K562 (cell line): ENCODE measurements at regions not wholly inside any gene's neighbourhood (a gene's known extent, or its start where the extent isn't known, plus 50 kb on each side); places are given as distances from the start of the nearest gene placed in this dataset.

Source experiments
- ATAC-seq: fragments of 200-7000 bp; cut with Tn5 transposase; 3 replicates; pipeline ENCODE4 v1.9.1; 2020; ENCODE audit warnings: moderate library complexity
- BruUV-seq: library from RNA; stranded (reverse); fragments of 400-500 nt; replicated peaks from 2 replicates; lab custom pipeline; 2021; lab: Mats Ljungman, UMichigan
- CTCF ChIA-PET: fragments of 300-600 bp; formaldehyde crosslinking; extraction: SDS; loops from one replicate; lab custom pipeline; 2021; ENCODE audit warnings: low intra/inter-chr PET ratio; lab: Yijun Ruan, JAX
- POLR2A ChIA-PET: fragments of 300-600, 350-650 bp; sonication (Branson Sonifier 250); formaldehyde crosslinking; extraction: SDS; loops from one replicate; lab custom pipeline; 2021; ENCODE audit warnings: antibody characterized with exemption, inconsistent platforms; lab: Yijun Ruan, JAX
- DNase-seq, 4 experiments: peaks; one replicate each; pipeline versions ENCODE4 v3.0.0 to v3.0.0-alpha.2; 2011 to 2018; ENCODE audit warnings: low spot score in 3 of 4, mixed read lengths in 3 of 4; ENCODE audit errors: extremely low read depth in 1 of 4
- FAIRE-seq: peaks from 2 replicates; lab custom pipeline; 2011; peaks lifted over from hg19 to GRCh38; lab: Jason Lieb, UNC
- H2AFZ ChIP-seq: 2 replicates; pipeline ENCODE4 v1.6.0; 2011; ENCODE audit warnings: low read depth, low read length, control low read depth, inconsistent platforms
- H3K27ac ChIP-seq: fragments of 200-600 bp; 3 replicates; pipeline ENCODE4 v1.8.0; 2011; ENCODE audit warnings: low read depth, mild to moderate bottlenecking, control low read depth, inconsistent platforms, low read length, moderate library complexity, mixed read lengths; ENCODE audit errors: extremely low read depth
- H3K27me3 ChIP-seq, 2 experiments: fragments of 300-600 bp in 1 of 2; 2 replicates in 1 of 2; 3 replicates in 1 of 2; pipeline versions ENCODE4 v1.6.0 to v1.8.0; 2011; ENCODE audit warnings: inconsistent platforms in 2 of 2, low read length in 2 of 2, mild to moderate bottlenecking in 1 of 2, mixed read lengths in 1 of 2, moderate library complexity in 1 of 2; ENCODE audit not compliant: control insufficient read depth in 2 of 2, insufficient read depth in 2 of 2
- H3K36me3 ChIP-seq: fragments of 300-600 bp; 3 replicates; pipeline ENCODE4 v1.8.0; 2011; ENCODE audit warnings: mild to moderate bottlenecking, low read length, inconsistent platforms; ENCODE audit not compliant: control insufficient read depth, insufficient read depth
- H3K4me1 ChIP-seq, 2 experiments: fragments of 200-600 bp in 1 of 2; replicated peaks in 1 of 2; 2 replicates in 1 of 2; 3 replicates in 1 of 2; pipeline versions ENCODE4 v1.5.1 to v1.8.0; 2011; ENCODE audit warnings: inconsistent platforms in 2 of 2, low read length in 2 of 2, mild to moderate bottlenecking in 1 of 2, mixed read lengths in 1 of 2, moderate library complexity in 1 of 2; ENCODE audit not compliant: control insufficient read depth in 2 of 2, insufficient read depth in 2 of 2
- H3K4me2 ChIP-seq: 2 replicates; pipeline ENCODE4 v1.6.1; 2011; ENCODE audit warnings: low read length, control low read depth, inconsistent platforms, mixed read lengths; ENCODE audit not compliant: insufficient read depth
- H3K4me3 ChIP-seq: fragments of 200-600 bp; sonication (generic), shearing (Covaris generic); 2 replicates; pipeline ENCODE4 v1.5.1; 2016; ENCODE audit warnings: control low read depth, inconsistent platforms
- H3K79me2 ChIP-seq: fragments of 200-600 bp; 3 replicates; pipeline ENCODE4 v1.8.0; 2011; ENCODE audit warnings: low read length, inconsistent platforms; ENCODE audit not compliant: control insufficient read depth, insufficient read depth
- H3K9ac ChIP-seq, 2 experiments: 2 replicates each; pipeline versions ENCODE4 v1.6.0 to v1.6.1; 2011; ENCODE audit warnings: low read depth in 2 of 2, low read length in 2 of 2, control low read depth in 1 of 2, inconsistent platforms in 1 of 2, mild to moderate bottlenecking in 1 of 2, mixed read lengths in 1 of 2; ENCODE audit not compliant: insufficient read depth in 1 of 2
- H3K9me1 ChIP-seq: one replicate; pipeline ENCODE4 v1.6.0; 2011; ENCODE audit warnings: inconsistent platforms, mild to moderate bottlenecking, low read length, moderate library complexity; ENCODE audit not compliant: control insufficient read depth, insufficient read depth
- H3K9me3 ChIP-seq: replicated peaks from 2 replicates; pipeline ENCODE4 v1.5.1; 2011; ENCODE audit warnings: low read depth, low read length, inconsistent platforms; ENCODE audit not compliant: control insufficient read depth, insufficient read depth
- H4K20me1 ChIP-seq: replicated peaks from 2 replicates; pipeline ENCODE4 v1.6.1; 2011; ENCODE audit warnings: low read length, inconsistent platforms, mixed read lengths; ENCODE audit not compliant: control insufficient read depth, insufficient read depth
- C11orf30 ChIP-seq: fragments of 450-650 bp; IDR thresholded peaks from 2 replicates; pipeline ENCODE4 v1.6.1; 2016; ENCODE audit warnings: low read depth, mild to moderate bottlenecking
- CLOCK ChIP-seq: fragments of 250-450 bp; sonication (Bioruptor Pico); IDR thresholded peaks from 2 replicates; pipeline ENCODE4 v1.4.0; 2020; ENCODE audit warnings: mild to moderate bottlenecking, moderate library complexity, borderline replicate concordance
- CREB5 ChIP-seq: fragments of 250-450 bp; sonication (Bioruptor Pico); IDR thresholded peaks from 2 replicates; pipeline ENCODE4 v1.5.0; 2020; ENCODE audit warnings: mild to moderate bottlenecking
- HDGF ChIP-seq: fragments of 450-650 bp; IDR thresholded peaks from 2 replicates; pipeline ENCODE4 v1.6.1; 2016
- HEY1 ChIP-seq: fragments of 250-450 bp; sonication (Bioruptor Pico); IDR thresholded peaks from 2 replicates; pipeline ENCODE4 v1.5.0; 2020; ENCODE audit warnings: mild to moderate bottlenecking, moderate library complexity, borderline replicate concordance
- KLF6 ChIP-seq: fragments of 250-450 bp; sonication (Bioruptor Pico); IDR thresholded peaks from 2 replicates; pipeline ENCODE4 v1.4.0; 2020; ENCODE audit warnings: mild to moderate bottlenecking, moderate library complexity, borderline replicate concordance
- MAZ ChIP-seq, 2 experiments: fragments of 450-650 bp in 1 of 2; sonication (generic) in 1 of 2; formaldehyde crosslinking; IDR thresholded peaks in 1 of 2; conservative IDR thresholded peaks in 1 of 2; 2 replicates each; pipeline versions ENCODE4 v1.4.0 to v1.5.0; 2020; ENCODE audit warnings: mild to moderate bottlenecking in 1 of 2, missing genetic modification reagents in 1 of 2
- MED1 ChIP-seq: sonication (generic); formaldehyde crosslinking; IDR thresholded peaks from 2 replicates; pipeline ENCODE4 v1.8.1; 2023; ENCODE audit warnings: missing genetic modification reagents, borderline replicate concordance
- NFE2 ChIP-seq: IDR thresholded peaks from 2 replicates; pipeline ENCODE4 v1.6.1; 2014; ENCODE audit warnings: antibody characterized with exemption, low read depth
- PCBP1 ChIP-seq: fragments of 200-400 bp; formaldehyde crosslinking; IDR thresholded peaks from 2 replicates; pipeline ENCODE4 v1.6.1; 2018; ENCODE audit warnings: mild to moderate bottlenecking, low read depth, low read length; ENCODE audit not compliant: poor library complexity, severe bottlenecking
- POU5F1 ChIP-seq: fragments of 150-350 bp; IDR thresholded peaks from 2 replicates; pipeline ENCODE4 v1.6.1; 2014; ENCODE audit warnings: borderline replicate concordance, low read length, low read depth, mild to moderate bottlenecking; ENCODE audit not compliant: partially characterized antibody
- XRCC5 ChIP-seq: fragments of 200-400 bp; formaldehyde crosslinking; IDR thresholded peaks from 2 replicates; pipeline ENCODE4 v1.6.1; 2017; ENCODE audit warnings: low read depth, mild to moderate bottlenecking, low read length
- ZNF253 ChIP-seq: fragments of 250-450 bp; sonication (Bioruptor Pico); conservative IDR thresholded peaks from 2 replicates; pipeline ENCODE4 v1.6.1; 2021; ENCODE audit warnings: mild to moderate bottlenecking
- ZNF280A ChIP-seq: fragments of 450-650 bp; IDR thresholded peaks from 2 replicates; pipeline ENCODE4 v1.6.1; 2018; ENCODE audit warnings: mild to moderate bottlenecking, low read depth; ENCODE audit not compliant: partially characterized antibody
- ZNF764 ChIP-seq: fragments of 250-450 bp; sonication (Bioruptor Pico); IDR thresholded peaks from 2 replicates; pipeline ENCODE4 v1.4.0; 2020; ENCODE audit warnings: low read depth, mild to moderate bottlenecking, moderate library complexity
- WGBS: fragments of 100-300 bp; shearing (Covaris generic); methylation state at CpG from one replicate; pipeline ENCODE4 v1.1.6; 2016; ENCODE audit warnings: low coverage, mixed read lengths; ENCODE audit not compliant: insufficient coverage; ENCODE audit errors: missing lambda C conversion rate; 5-methylcytosine and 5-hydroxymethylcytosine counted together
- in situ Hi-C: fragments of 300-500 bp; cut with MboI; formaldehyde crosslinking; loops from 4 replicates; pipeline ENCODE4 v1.15.0; 2018; ENCODE audit warnings: inconsistent platforms, mixed read lengths
- intact Hi-C: fragments of 100-400 bp; cut with micrococcal nuclease; formaldehyde crosslinking; loops from 2 replicates; pipeline ENCODE4 v1.14.2; 2022

DNA sequence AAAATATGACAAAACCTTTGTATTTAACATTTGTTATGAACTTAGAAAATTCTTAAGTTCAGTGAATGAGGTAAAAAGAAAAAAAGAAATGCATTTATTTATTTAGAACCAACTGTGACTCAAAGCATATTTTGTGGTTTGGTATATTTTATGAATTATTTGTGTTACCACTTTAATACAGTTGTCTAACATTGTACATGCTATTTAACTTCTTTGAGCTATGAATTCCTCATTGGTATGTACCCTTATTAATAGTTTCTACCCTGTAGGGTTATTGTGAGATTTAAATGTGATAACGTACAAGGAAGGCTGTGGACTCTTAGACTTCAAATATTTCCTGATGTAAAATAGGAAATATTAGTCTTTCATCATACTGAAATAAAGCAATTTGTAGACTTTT, 162.6 kb downstream of the MMUT start:
- FAIRE-seq (no peak), DNase-seq (no peak), ATAC-seq (no peak)
- no peak overlapping the region for H3K9ac ChIP-seq
- WGBS, result 0% methylated on average over 1 of the region's 1 CpG
- no peaks in the 10 kb centered on the region for H4K20me1 ChIP-seq
- H3K4me3 ChIP-seq, result no peak overlapping the region
- no peak overlapping the region for H3K4me2 ChIP-seq
- BruUV-seq, result no TSS peak
- in situ Hi-C loops (no loop called here), intact Hi-C loops (no loop called here)
- no peaks in the 10 kb centered on the region for H3K79me2 ChIP-seq
- no peaks in the 10 kb centered on the region for H3K9me3 ChIP-seq
- ChIA-PET POLR2A (no interaction called here), CTCF (no interaction called here)
- no peaks in the 10 kb centered on the region for H3K4me1 ChIP-seq
- H3K9me1 ChIP-seq, result no peaks in the 10 kb centered on the region
- H3K36me3 ChIP-seq, result no peaks in the 10 kb centered on the region
- no peak overlapping the region for H2AFZ ChIP-seq
- no peak overlapping the region for H3K27ac ChIP-seq
- no peaks in the 10 kb centered on the region for H3K27me3 ChIP-seq
- TF ChIP-seq XRCC5, result no peak
- no peak for TF ChIP-seq NFE2
- TF ChIP-seq HDGF, result no peak
- no peak for TF ChIP-seq PCBP1
- TF ChIP-seq MAZ (CRISPR knock-in tag; conservative IDR thresholded peaks at IDR 0.05 in 1 of 2, IDR thresholded peaks at IDR 0.05 in 1 of 2), result no peak
- no peak for TF ChIP-seq HEY1
- TF ChIP-seq C11orf30, result no peak
- TF ChIP-seq CLOCK (CRISPR knock-in tag), result no peak
- no peak for TF ChIP-seq ZNF764 (CRISPR knock-in tag)
- TF ChIP-seq MED1, result no peak
- no peak for TF ChIP-seq ZNF280A
- TF ChIP-seq CREB5, result no peak
- no peak for TF ChIP-seq ZNF253 (CRISPR knock-in tag)
- TF ChIP-seq POU5F1, result no peak
- no peak for TF ChIP-seq KLF6 (CRISPR knock-in tag)
